ENCODE measurements at regions not wholly inside any gene's neighbourhood (a gene's known extent, or its start where the extent isn't known, plus 50 kb on each side); places are given as distances from the start of the nearest gene placed in this dataset.

- TF ChIP-seq ZNF532 (CRISPR knock-in tag; IDR thresholded peaks at IDR 0.05; ENCODE audit: borderline replicate concordance), result no peak
Observed at GRCh38 chr15:95162531-95162930, 931.2 kb downstream of the MCTP2 start (continued).

- no peaks in the 10 kb centered on the region for H3K27me3 Mint-ChIP-seq (ENCODE audit: low read depth)
- no peaks in the 10 kb centered on the region for H3K4me1 Mint-ChIP-seq
- TF ChIP-seq PRDM15 (CRISPR knock-in tag; IDR thresholded peaks at IDR 0.05), result no peak
- TF ChIP-seq EMX1 (CRISPR knock-in tag; IDR thresholded peaks at IDR 0.05), result no peak
- TF ChIP-seq IRF2 (CRISPR knock-in tag; IDR thresholded peaks at IDR 0.05; ENCODE audit: borderline replicate concordance, low read depth), result no peak
- no peak for TF ChIP-seq ATF3 (CRISPR knock-in tag; conservative IDR thresholded peaks at IDR 0.05)
- TF ChIP-seq CTCF (IDR thresholded peaks at IDR 0.05), result no peak
- no peak for TF ChIP-seq OVOL2 (CRISPR knock-in tag; IDR thresholded peaks at IDR 0.05; ENCODE audit: borderline replicate concordance)
- TF ChIP-seq ZNF121 (CRISPR knock-in tag; IDR thresholded peaks at IDR 0.05), result no peak
- TF ChIP-seq AR (CRISPR knock-in tag; IDR thresholded peaks at IDR 0.05), result no peak
- no peak for TF ChIP-seq TP53 (CRISPR knock-in tag; IDR thresholded peaks at IDR 0.05)
- TF ChIP-seq CDX4 (CRISPR knock-in tag; IDR thresholded peaks at IDR 0.05; ENCODE audit: borderline replicate concordance), result no peak
- no peak for TF ChIP-seq ELF4 (CRISPR knock-in tag; IDR thresholded peaks at IDR 0.05; ENCODE audit: low read depth)
- no peak for TF ChIP-seq ZMAT4 (CRISPR knock-in tag; IDR thresholded peaks at IDR 0.05)
- TF ChIP-seq ZSCAN18 (CRISPR knock-in tag; IDR thresholded peaks at IDR 0.05), result no peak
- TF ChIP-seq JAZF1 (CRISPR knock-in tag; IDR thresholded peaks at IDR 0.05), result no peak
- peaks cover 4% of the 10 kb centered on the region for H3K9me3 Mint-ChIP-seq
- ATAC-seq, result no peak
- ChIA-PET CTCF (no interaction called here), POLR2A (no interaction called here)
- no peak overlapping the region for H3K4me3 Mint-ChIP-seq
- H3K27ac Mint-ChIP-seq, result no peak overlapping the region
- DNase-seq (ENCODE audit: low spot score), result no peak
- no peaks in the 10 kb centered on the region for H3K36me3 Mint-ChIP-seq
Observed at GRCh38 chr15:95162967-95163531, 931.7 kb downstream of the MCTP2 start.
